ENCODE measurements at regions not wholly inside any gene's neighbourhood (a gene's known extent, or its start where the extent isn't known, plus 50 kb on each side); places are given as distances from the start of the nearest gene placed in this dataset.

DNA sequence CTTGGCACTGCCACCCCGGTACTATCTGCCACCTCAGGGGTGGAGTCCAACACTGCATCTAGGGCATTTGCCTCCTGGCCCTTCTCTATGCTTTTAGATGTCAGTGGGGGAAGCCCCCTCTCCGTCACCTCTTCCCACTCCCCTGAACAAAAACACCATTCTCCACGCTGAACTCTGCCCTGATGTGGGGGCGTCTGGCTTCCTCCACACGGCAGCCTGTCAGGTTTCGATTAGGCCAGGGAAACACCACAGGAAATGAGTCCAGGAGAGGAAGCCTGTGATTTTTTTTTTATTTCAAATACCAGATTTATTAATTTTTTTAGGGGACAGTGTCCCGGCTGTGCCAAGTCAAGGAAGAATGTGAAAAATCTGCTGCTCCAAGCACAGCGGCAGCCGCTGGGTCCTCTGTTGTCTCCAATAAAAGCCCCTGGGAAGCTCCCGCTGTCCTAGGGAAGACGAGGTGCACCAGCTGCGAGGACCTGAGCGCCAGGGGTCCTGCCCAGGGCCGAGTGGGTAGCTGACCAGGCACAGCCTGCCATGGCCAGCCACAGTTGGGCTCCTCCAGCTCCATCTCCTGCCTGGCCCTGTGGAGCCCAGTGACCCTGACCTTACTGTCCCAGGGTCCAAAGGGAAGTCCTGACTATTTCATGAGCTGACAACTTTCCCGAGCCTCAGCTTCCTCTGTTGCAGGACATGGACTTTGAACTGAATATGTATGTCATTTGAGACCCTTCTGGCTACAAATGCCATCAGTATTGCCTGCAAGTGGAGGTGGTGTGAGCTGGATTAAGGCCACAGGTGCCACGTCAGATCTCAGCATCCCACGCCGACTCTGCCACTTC is 336.7 kb downstream of the FOXL1 start:
- no peak overlapping the region for H3K27ac ChIP-seq
- no peaks in the 10 kb centered on the region for H3K27me3 ChIP-seq
- no peaks in the 10 kb centered on the region for H3K36me3 ChIP-seq
- DNase-seq = no peak
- H3K4me3 ChIP-seq = no peak overlapping the region
- H3K4me1 ChIP-seq = no peaks in the 10 kb centered on the region
- TF ChIP-seq CTCF (IDR thresholded peaks at IDR 0.05) = no peak
- intact Hi-C loops (cut with DNase I; ENCODE audit: low total_unique reads) = no loop called here
- H3K9me3 ChIP-seq = no peaks in the 10 kb centered on the region

DNA sequence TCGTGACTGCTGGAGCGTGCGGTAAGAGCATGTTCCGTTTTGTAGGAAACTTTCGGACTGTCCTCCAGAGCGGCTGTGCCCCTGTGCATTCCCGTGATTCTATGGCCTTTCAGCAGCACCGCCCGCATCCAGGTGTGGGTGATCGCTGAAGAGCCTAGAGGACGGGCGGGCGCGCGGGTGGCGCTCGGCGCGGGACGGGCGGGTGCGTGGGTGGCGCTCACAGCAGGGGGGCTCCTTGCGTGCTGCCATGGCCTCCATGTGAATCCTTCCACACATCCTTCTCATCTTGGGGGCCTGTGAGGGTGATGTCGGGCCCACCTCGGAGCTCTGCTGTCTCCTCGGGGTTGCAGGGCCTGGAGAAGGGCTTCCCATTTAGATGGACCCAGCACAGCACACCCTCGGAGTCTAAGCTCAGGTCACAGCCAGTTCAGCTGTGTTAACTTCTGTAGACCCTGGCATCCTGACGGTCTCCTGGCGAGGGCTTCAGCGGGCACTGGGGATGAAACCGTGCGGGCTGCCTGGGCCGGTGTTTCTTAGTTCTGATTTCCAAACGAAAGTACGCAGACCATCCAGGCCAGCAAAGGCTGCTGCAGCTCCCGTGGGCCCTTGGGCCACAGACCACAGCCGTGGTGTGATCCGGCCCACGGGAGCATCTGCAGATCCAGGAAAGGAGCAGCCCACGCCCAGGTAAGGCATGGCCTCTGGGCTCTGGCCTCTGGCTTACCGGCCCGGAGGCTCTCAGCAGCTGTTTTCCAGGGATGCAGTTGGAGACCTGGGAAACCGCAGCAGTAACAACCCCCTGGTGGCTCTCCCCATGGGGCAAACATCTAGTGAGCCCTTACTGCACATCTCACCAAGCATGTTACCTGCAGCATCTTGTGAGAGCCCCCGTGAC is 339.4 kb downstream of the FOXL1 start:
- Histone ChIP-seq H3K27ac (no peak overlapping the region), H3K36me3 (no peaks in the 10 kb centered on the region), H3K4me3 (no peak overlapping the region), H3K9me3 (peaks cover 4 to 8% (median 7%) of the 10 kb centered on the region in 3 donors), H3K27me3 (no peaks in the 10 kb centered on the region), H3K4me1 (no peaks in the 10 kb centered on the region)
- intact Hi-C loops (cut with DNase I; ENCODE audit: low total_unique reads) = no loop called here
- DNase-seq = no peak
- no peak for TF ChIP-seq CTCF (IDR thresholded peaks at IDR 0.05)

GRCh38 chr16:86918637-86919036 is 340.3 kb downstream of the FOXL1 start:
- no peak for DNase-seq
- peaks cover 4 to 8% (median 7%) of the 10 kb centered on the region in 3 donors for H3K9me3 ChIP-seq
- H3K4me3 ChIP-seq = no peak overlapping the region
- no peaks in the 10 kb centered on the region for H3K27me3 ChIP-seq
- no peaks in the 10 kb centered on the region for H3K36me3 ChIP-seq
- no peak for TF ChIP-seq CTCF (IDR thresholded peaks at IDR 0.05)
- no peak overlapping the region for H3K27ac ChIP-seq
- intact Hi-C loops (cut with DNase I; ENCODE audit: low total_unique reads) = no loop called here
- no peaks in the 10 kb centered on the region for H3K4me1 ChIP-seq

DNA sequence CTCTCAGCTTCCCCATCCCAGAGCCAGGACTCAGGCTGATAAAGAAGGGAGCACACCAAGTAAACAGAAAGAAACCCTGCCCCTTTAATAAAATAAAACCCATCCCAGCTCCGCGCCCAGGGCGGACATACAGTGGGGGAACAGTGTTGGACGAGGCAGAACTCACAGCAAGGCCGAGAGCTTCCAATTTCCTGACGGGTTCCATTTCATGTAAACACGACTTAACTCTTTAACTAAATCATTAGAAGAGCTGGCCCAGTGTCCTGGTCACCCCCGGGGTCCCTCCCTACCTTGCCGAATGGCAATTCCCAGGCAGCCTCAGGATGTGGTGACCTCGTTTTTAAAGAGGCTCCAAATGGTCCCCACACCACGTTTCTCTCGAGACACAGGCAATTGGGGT is 340.7 kb downstream of the FOXL1 start:
- DNase-seq = no peak
- no peaks in the 10 kb centered on the region for H3K36me3 ChIP-seq
- H3K4me3 ChIP-seq = no peak overlapping the region
- intact Hi-C loops (cut with DNase I; ENCODE audit: low total_unique reads) = no loop called here
- no peak overlapping the region for H3K27ac ChIP-seq
- no peak for TF ChIP-seq CTCF (IDR thresholded peaks at IDR 0.05)
- H3K9me3 ChIP-seq = peaks cover 4 to 8% (median 7%) of the 10 kb centered on the region in 3 donors
- no peaks in the 10 kb centered on the region for H3K4me1 ChIP-seq
- H3K27me3 ChIP-seq = no peaks in the 10 kb centered on the region

GRCh38 chr16:86919578-86920305 is 341.4 kb downstream of the FOXL1 start:
- intact Hi-C loops (cut with DNase I; ENCODE audit: low total_unique reads) = no loop called here
- no peaks in the 10 kb centered on the region for H3K4me1 ChIP-seq
- no peak overlapping the region for H3K4me3 ChIP-seq
- no peaks in the 10 kb centered on the region for H3K27me3 ChIP-seq
- TF ChIP-seq CTCF (IDR thresholded peaks at IDR 0.05) = no peak
- H3K27ac ChIP-seq = no peak overlapping the region
- peaks cover 4 to 8% (median 7%) of the 10 kb centered on the region in 3 donors for H3K9me3 ChIP-seq
- no peak for DNase-seq
- no peaks in the 10 kb centered on the region for H3K36me3 ChIP-seq
